ENCODE measurements at regions not wholly inside any gene's neighbourhood (a gene's known extent, or its start where the extent isn't known, plus 50 kb on each side); places are given as distances from the start of the nearest gene placed in this dataset.

- TF ChIP-seq CTCF (IDR thresholded peaks at IDR 0.05; ENCODE audit: low read depth, low read length, missing control alignments) = no peak
- no peak overlapping the region for H3K27ac ChIP-seq
- DNase-seq = no peak
- in situ Hi-C loops (cut with HindIII; ENCODE audit: low pct_ligation_motif_present, low sequenced_read_pairs) = no loop called here
- H3K4me3 ChIP-seq (ENCODE audit: low read depth, low read length) = no peak overlapping the region
- H3K36me3 ChIP-seq (replicated peaks) = no peaks in the 10 kb centered on the region
- H3K27me3 ChIP-seq (replicated peaks) = no peaks in the 10 kb centered on the region
Observed at GRCh38 chr4:37023996-37024395, 220.5 kb upstream of the NWD2 start.

- in situ Hi-C loops (cut with HindIII; ENCODE audit: low pct_ligation_motif_present, low sequenced_read_pairs) = no loop called here
- Histone ChIP-seq H3K27ac (no peak overlapping the region), H3K36me3 (replicated peaks) (no peaks in the 10 kb centered on the region)
Observed at GRCh38 chr4:37040816-37041215, 203.7 kb upstream of the NWD2 start.

GRCh38 chr4:37043342-37043741 is 201.2 kb upstream of the NWD2 start:
- no peak for TF ChIP-seq CTCF (IDR thresholded peaks at IDR 0.05; ENCODE audit: low read depth, low read length, missing control alignments)
- in situ Hi-C loops (cut with HindIII; ENCODE audit: low pct_ligation_motif_present, low sequenced_read_pairs) = no loop called here
- Histone ChIP-seq H3K27ac (no peak overlapping the region), H3K4me3 (ENCODE audit: low read depth, low read length) (no peak overlapping the region), H3K27me3 (replicated peaks) (no peaks in the 10 kb centered on the region), H3K36me3 (replicated peaks) (no peaks in the 10 kb centered on the region)
- no peak for DNase-seq

More at GRCh38 chr4:37040816-37041215, 203.7 kb upstream of the NWD2 start:
- no peak for DNase-seq
- Histone ChIP-seq H3K27me3 (replicated peaks) (no peaks in the 10 kb centered on the region), H3K4me3 (ENCODE audit: low read depth, low read length) (no peak overlapping the region)
- TF ChIP-seq CTCF (IDR thresholded peaks at IDR 0.05; ENCODE audit: low read depth, low read length, missing control alignments) = no peak

GRCh38 chr4:37051111-37051510 is 193.4 kb upstream of the NWD2 start:
- Histone ChIP-seq H3K27ac (no peak overlapping the region), H3K36me3 (replicated peaks) (no peaks in the 10 kb centered on the region), H3K27me3 (replicated peaks) (no peaks in the 10 kb centered on the region), H3K4me3 (ENCODE audit: low read depth, low read length) (no peak overlapping the region)
- in situ Hi-C loops (cut with HindIII; ENCODE audit: low pct_ligation_motif_present, low sequenced_read_pairs) = no loop called here
- no peak for TF ChIP-seq CTCF (IDR thresholded peaks at IDR 0.05; ENCODE audit: low read depth, low read length, missing control alignments)
- no peak for DNase-seq

GRCh38 chr4:37051866-37052265 is 192.7 kb upstream of the NWD2 start:
- no peak overlapping the region for H3K27ac ChIP-seq
- no peak for DNase-seq
- no peaks in the 10 kb centered on the region for H3K27me3 ChIP-seq (replicated peaks)
- no peaks in the 10 kb centered on the region for H3K36me3 ChIP-seq (replicated peaks)
- TF ChIP-seq CTCF (IDR thresholded peaks at IDR 0.05; ENCODE audit: low read depth, low read length, missing control alignments) = no peak
- in situ Hi-C loops (cut with HindIII; ENCODE audit: low pct_ligation_motif_present, low sequenced_read_pairs) = no loop called here
- H3K4me3 ChIP-seq (ENCODE audit: low read depth, low read length) = no peak overlapping the region

GRCh38 chr4:37054531-37055077 is 189.9 kb upstream of the NWD2 start:
- no peaks in the 10 kb centered on the region for H3K27me3 ChIP-seq (replicated peaks)
- in situ Hi-C loops (cut with HindIII; ENCODE audit: low pct_ligation_motif_present, low sequenced_read_pairs) = no loop called here
- DNase-seq = no peak
- H3K27ac ChIP-seq = no peak overlapping the region
- H3K4me3 ChIP-seq (ENCODE audit: low read depth, low read length) = no peak overlapping the region
- no peaks in the 10 kb centered on the region for H3K36me3 ChIP-seq (replicated peaks)
- no peak for TF ChIP-seq CTCF (IDR thresholded peaks at IDR 0.05; ENCODE audit: low read depth, low read length, missing control alignments)

All from brain microvascular endothelial cell (primary cell).